Keratinocyte (primary cell): ENCODE measurements at regions not wholly inside any gene's neighbourhood (a gene's known extent, or its start where the extent isn't known, plus 50 kb on each side); places are given as distances from the start of the nearest gene placed in this dataset.

Experiments used
- DNase-seq: peaks from one replicate; pipeline ENCODE4 v3.0.0-alpha.2; 2011; ENCODE audit warnings: low read depth, missing footprints, low spot score
- FAIRE-seq: peaks from 2 replicates; lab custom pipeline; 2011; peaks lifted over from hg19 to GRCh38; lab: Jason Lieb, UNC
- H2AFZ ChIP-seq: 2 replicates; pipeline ENCODE4 v1.6.0; 2012; ENCODE audit warnings: low read length, control low read depth, inconsistent platforms; ENCODE audit not compliant: control insufficient read depth
- H3K27ac ChIP-seq: 2 replicates; pipeline ENCODE4 v1.5.1; 2011; ENCODE audit warnings: low read length; ENCODE audit not compliant: control insufficient read depth, insufficient read depth
- H3K27me3 ChIP-seq: 3 replicates; pipeline ENCODE4 v1.6.0; 2011; ENCODE audit warnings: low read length; ENCODE audit not compliant: control insufficient read depth, insufficient read depth; ENCODE audit errors: extremely low read depth
- H3K36me3 ChIP-seq, 2 experiments: 2 replicates in 1 of 2; 3 replicates in 1 of 2; pipeline ENCODE4 v1.5.1; 2011; ENCODE audit warnings: low read length in 2 of 2, mild to moderate bottlenecking in 1 of 2; ENCODE audit not compliant: control insufficient read depth in 2 of 2, insufficient read depth in 2 of 2; ENCODE audit errors: extremely low read depth in 1 of 2
- H3K4me1 ChIP-seq: 3 replicates; pipeline ENCODE4 v1.5.1; 2011; ENCODE audit warnings: low read length; ENCODE audit not compliant: control insufficient read depth, insufficient read depth; ENCODE audit errors: extremely low read depth
- H3K4me2 ChIP-seq: 3 replicates; pipeline ENCODE4 v1.6.0; 2011; ENCODE audit warnings: low read depth, low read length; ENCODE audit not compliant: control insufficient read depth, insufficient read depth; ENCODE audit errors: extremely low read depth
- H3K4me3 ChIP-seq, 3 experiments: fragments of 200-600 bp in 1 of 3; sonication (generic) in 1 of 3; 2 replicates in 2 of 3; 3 replicates in 1 of 3; pipeline ENCODE4 v1.5.1; 2011 to 2016; ENCODE audit warnings: low read length in 3 of 3, mild to moderate bottlenecking in 3 of 3, control low read depth in 2 of 3, inconsistent platforms in 1 of 3, low read depth in 1 of 3, mixed read lengths in 1 of 3, mixed run types in 1 of 3, moderate library complexity in 1 of 3; ENCODE audit not compliant: control insufficient read depth in 2 of 3, insufficient read depth in 2 of 3; ENCODE audit errors: extremely low read depth in 1 of 3
- H3K79me2 ChIP-seq: 2 replicates; pipeline ENCODE4 v1.6.0; 2012; ENCODE audit warnings: low read length; ENCODE audit not compliant: control insufficient read depth, insufficient read depth
- H3K9ac ChIP-seq: 3 replicates; pipeline ENCODE4 v1.6.0; 2011; ENCODE audit warnings: low read length; ENCODE audit not compliant: control insufficient read depth, insufficient read depth; ENCODE audit errors: extremely low read depth
- H3K9me1 ChIP-seq: 3 replicates; pipeline ENCODE4 v1.6.0; 2011; ENCODE audit warnings: low read length; ENCODE audit not compliant: control insufficient read depth, insufficient read depth; ENCODE audit errors: extremely low read depth
- H3K9me3 ChIP-seq: 2 replicates; pipeline ENCODE4 v1.5.1; 2012; ENCODE audit warnings: low read depth, low read length; ENCODE audit not compliant: control insufficient read depth
- H4K20me1 ChIP-seq: 3 replicates; pipeline ENCODE4 v1.6.0; 2011; ENCODE audit warnings: low read length; ENCODE audit not compliant: control insufficient read depth, insufficient read depth; ENCODE audit errors: extremely low read depth
- CTCF ChIP-seq, 3 experiments: IDR thresholded peaks in 1 of 3; conservative IDR thresholded peaks in 1 of 3; optimal IDR thresholded peaks in 1 of 3; 2 replicates in 2 of 3; 3 replicates in 1 of 3; pipeline versions ENCODE3 to v1.5.1; 2011; ENCODE audit warnings: low read length in 3 of 3, mild to moderate bottlenecking in 3 of 3, moderate library complexity in 2 of 3, control low read depth in 1 of 3, inconsistent platforms in 1 of 3; ENCODE audit not compliant: insufficient read depth in 2 of 3; ENCODE audit errors: extremely low read depth in 1 of 3
- EZH2 ChIP-seq: IDR thresholded peaks from one replicate; pipeline ENCODE4 v1.6.1; 2012; ENCODE audit warnings: inconsistent platforms, mild to moderate bottlenecking, low read length, moderate library complexity
- dilution Hi-C: fragments of 300-500 bp; cut with MboI; formaldehyde crosslinking; loops from one replicate; pipeline ENCODE4 v1.7.0; 2020; ENCODE audit warnings: low sequenced_read_pairs; ENCODE audit not compliant: extremely low pct_ligation_motif_present

- Histone ChIP-seq H3K4me2 (no peak overlapping the region), H3K4me3 (no peak overlapping the region), H3K79me2 (no peaks in the 10 kb centered on the region), H3K9me3 (no peaks in the 10 kb centered on the region), H3K9ac (no peak overlapping the region), H3K9me1 (no peaks in the 10 kb centered on the region), H3K27me3 (no peaks in the 10 kb centered on the region), H3K4me1 (no peaks in the 10 kb centered on the region), H3K36me3 (no peaks in the 10 kb centered on the region), H4K20me1 (no peaks in the 10 kb centered on the region), H3K27ac (no peak overlapping the region), H2AFZ (no peak overlapping the region)
- no peak for FAIRE-seq
- dilution Hi-C loops: no loop called here
- TF ChIP-seq EZH2 (no peak), CTCF (optimal IDR thresholded peaks at IDR 0.05 in 1 of 3, IDR thresholded peaks at IDR 0.05 in 1 of 3, conservative IDR thresholded peaks at IDR 0.05 in 1 of 3; ENCODE audit: extremely low read depth in 1 of 3, insufficient read depth in 2 of 3, low read length in 3 of 3) (no peak)
- DNase-seq: no peak
Measured at GRCh38 chr12:77777274-77777673, 53.4 kb upstream of the NAV3 start.

- Histone ChIP-seq H3K9me3 (no peaks in the 10 kb centered on the region), H3K4me3 (no peak overlapping the region), H3K27me3 (no peaks in the 10 kb centered on the region), H3K36me3 (no peaks in the 10 kb centered on the region), H3K9ac (no peak overlapping the region), H2AFZ (no peak overlapping the region), H3K27ac (no peak overlapping the region), H3K4me2 (no peak overlapping the region), H3K9me1 (no peaks in the 10 kb centered on the region), H3K79me2 (no peaks in the 10 kb centered on the region), H4K20me1 (no peaks in the 10 kb centered on the region), H3K4me1 (no peaks in the 10 kb centered on the region)
- dilution Hi-C loops: no loop called here
- FAIRE-seq (no peak), DNase-seq (no peak)
- TF ChIP-seq CTCF (optimal IDR thresholded peaks at IDR 0.05 in 1 of 3, IDR thresholded peaks at IDR 0.05 in 1 of 3, conservative IDR thresholded peaks at IDR 0.05 in 1 of 3; ENCODE audit: extremely low read depth in 1 of 3, insufficient read depth in 2 of 3, low read length in 3 of 3): no peak
- no peak for TF ChIP-seq EZH2
Measured at GRCh38 chr12:77774761-77775160, 55.9 kb upstream of the NAV3 start.
